NOMO-1 treated with dmso at 0.1 percent for 144 hours (cell line): ENCODE measurements at regions not wholly inside any gene's neighbourhood (a gene's known extent, or its start where the extent isn't known, plus 50 kb on each side); places are given as distances from the start of the nearest gene placed in this dataset.

Experiments used
- DNase-seq: peaks from one replicate; lab custom pipeline; 2025; ENCODE audit not compliant: unreplicated experiment; lab: John Stamatoyannopoulos, UW

DNA sequence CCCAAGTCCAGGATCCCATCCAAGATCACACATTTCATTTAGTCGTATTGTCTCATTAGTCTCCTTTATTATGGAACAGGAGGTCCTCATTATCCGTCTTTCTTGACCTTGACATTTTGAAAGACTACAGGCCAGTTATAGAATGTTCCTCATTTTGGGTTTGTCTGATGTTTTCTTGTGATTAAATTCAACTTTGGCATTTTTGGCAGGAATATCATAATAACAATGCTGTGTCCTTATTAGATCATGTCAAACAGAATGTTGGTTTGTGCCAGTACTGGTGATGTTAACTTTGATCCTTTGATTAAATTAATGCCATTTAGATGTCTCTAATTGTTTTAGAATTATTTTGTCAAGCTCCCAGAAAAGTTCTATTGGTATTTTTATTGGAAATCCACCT is 106.5 kb upstream of the FRY start:
- no peak for DNase-seq

DNA sequence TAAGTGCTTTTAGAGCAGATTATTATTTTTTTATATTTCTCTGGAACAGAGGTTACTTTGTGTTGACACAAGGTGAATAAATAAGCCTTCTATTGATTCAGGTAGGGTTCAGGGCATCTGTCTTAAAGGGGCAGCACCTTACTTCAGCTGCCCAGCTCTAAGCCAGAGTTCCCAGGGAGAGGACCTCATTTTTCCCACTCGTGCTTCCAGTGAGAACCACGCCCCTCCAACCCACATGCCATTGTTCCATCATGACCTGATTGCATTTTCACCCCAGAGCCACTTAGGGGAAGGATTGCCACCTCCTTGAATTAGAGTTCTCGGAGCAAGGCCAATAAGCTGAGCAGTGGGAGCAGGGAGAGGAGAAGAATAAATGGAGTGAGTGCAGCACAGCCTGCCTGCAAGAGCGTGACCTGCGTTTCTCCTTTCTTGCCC is 104.3 kb upstream of the FRY start:
- no peak for DNase-seq

DNA sequence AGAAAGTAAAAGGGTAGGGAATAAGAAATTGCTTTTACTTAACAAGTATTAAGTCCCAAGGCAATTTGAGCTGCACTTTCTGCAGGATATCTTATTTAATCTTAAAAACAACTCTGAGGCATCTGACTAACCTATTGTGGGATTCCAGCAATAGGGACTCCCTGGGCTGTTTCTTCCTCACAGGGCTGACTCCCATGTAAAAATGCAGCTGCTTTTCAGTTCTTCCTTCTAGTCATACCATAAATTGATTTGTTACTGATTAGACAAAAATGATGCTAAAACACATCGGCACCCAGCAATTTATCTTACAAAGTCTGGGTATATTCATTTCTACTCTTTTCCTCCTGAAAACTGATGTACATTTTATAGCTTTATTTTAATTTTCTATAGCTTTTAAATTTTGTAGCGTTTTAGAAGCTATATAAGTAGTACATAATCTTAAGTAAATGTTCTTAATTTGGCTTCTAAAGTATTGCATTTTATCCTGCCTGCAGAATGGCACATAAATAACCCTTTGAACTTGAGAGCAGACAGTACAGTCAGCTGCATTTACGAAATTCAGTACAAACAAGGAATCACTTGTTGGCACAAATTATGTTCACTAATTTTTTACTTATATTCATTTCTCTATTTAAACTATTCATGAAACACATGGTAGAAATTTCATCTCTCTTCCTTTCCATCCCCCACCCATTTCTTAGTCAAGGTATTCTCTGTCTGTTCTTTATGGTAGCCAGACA is 102.4 kb upstream of the FRY start:
- no peak for DNase-seq

DNA sequence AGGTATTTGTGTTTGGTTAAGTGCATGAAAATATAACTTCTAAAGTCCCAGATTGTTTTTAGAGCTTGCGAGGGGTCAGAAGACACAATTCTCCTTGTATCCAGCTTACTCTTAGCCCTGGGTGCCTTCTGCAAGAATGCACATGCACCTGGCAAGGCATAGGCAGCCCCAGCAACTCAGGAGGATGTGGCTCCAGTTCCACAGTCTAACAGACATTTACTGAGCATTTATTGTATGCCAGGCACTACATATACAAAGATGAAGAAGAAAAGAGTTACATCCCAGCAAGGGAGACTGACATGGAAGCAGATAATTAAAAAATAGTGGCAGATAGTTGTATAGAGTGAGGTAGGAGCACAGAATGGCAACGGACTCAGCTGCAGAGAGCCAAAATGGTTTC is 101.1 kb upstream of the FRY start:
- no peak for DNase-seq

GRCh38 chr13:31930901-31931522 is 100.6 kb upstream of the FRY start:
- no peak for DNase-seq

DNA sequence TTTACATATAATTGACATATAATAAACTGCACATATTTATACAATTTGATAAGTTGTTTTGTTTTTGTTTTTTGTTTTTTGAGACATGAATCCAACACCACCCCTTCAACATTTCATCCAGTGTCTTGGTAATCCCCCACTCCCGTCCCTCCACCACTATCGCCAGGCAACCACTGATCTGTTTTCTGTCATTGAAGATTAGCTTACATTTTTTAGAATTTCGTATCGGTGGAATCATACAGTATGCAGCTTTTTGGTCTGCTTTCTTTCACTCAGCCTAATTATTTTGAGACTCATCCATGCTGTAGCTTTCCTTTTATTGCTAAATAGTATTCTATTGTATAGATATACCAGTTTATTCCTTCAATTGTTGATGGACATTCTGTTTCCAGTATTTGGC is 94.1 kb upstream of the FRY start:
- no peak for DNase-seq

GRCh38 chr13:31940076-31940475 is 91.5 kb upstream of the FRY start:
- DNase-seq: no peak

- no peak for DNase-seq
Measured at GRCh38 chr13:31943591-31943990, 88.0 kb upstream of the FRY start.

DNA sequence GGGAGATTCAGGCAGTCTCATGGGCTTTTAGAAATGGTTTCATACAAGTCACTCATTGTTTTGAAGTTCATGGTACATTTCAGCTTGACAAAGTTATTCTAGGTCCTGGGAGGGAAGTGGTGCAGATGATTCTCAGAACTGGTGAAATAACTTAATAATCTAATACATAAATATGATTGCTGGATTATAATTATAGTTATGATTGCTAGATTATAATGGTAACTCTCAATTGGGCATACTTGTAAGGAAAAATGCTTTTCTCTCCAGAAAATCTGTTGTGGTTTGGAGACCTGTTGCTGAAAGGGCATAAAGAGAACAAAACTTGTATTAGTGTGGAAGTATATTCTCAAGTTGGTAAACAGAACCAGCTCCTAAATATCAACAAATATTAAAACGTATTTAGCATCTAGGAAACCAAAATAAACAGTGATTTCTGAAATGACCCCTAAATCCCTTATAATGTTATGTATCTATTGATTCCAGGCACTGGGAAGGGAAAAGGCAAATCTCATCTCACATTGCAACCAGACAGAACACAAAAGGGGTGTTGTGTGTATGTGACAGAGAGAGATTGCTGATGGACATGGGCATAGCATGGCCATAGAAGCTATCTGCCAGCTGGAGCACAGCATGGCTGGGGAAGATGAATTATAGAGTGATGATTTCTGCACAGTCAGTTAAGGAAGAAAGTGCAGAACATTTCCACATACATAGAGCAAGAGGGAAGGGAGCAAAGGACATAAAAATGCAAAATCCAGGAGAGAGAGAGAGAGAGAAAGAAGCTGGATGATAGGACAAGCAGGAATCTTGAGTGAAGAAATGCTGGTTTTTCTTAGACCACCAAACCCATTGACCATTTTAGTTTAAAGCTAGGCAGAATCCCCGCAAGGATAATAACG is 87.1 kb upstream of the FRY start:
- DNase-seq: no peak

GRCh38 chr13:31945202-31945961 is 86.2 kb upstream of the FRY start:
- no peak for DNase-seq

DNA sequence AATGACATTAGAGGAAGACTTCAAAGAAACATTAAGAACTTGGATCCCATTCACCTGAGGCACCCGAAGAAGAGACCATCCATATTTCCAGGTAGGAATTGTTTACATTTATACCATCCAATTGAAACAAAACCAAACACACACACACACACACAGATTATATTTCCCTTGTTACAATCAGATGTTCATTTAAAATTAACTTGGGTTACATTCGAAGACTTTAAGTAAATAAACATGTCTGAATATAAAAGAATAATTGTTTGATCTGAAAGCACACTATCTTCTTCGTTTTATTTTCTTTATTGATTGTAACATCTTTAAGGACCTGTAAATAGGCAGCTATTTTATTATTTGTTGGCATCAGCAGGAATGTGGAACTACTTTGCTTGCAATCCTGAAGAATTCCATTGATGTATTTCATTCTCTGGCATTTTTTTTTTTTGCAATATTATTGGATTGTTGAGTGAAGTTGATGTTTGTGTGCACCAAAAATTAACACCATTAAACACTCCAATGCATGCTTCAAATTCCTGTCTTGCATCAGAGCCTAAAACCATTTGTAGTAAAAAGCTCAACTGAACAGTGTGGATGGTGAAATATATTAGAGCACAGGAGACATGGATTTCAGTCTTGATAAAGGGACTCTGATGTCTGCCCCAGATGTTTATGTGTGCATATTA is 85.3 kb upstream of the FRY start:
- DNase-seq: no peak

DNA sequence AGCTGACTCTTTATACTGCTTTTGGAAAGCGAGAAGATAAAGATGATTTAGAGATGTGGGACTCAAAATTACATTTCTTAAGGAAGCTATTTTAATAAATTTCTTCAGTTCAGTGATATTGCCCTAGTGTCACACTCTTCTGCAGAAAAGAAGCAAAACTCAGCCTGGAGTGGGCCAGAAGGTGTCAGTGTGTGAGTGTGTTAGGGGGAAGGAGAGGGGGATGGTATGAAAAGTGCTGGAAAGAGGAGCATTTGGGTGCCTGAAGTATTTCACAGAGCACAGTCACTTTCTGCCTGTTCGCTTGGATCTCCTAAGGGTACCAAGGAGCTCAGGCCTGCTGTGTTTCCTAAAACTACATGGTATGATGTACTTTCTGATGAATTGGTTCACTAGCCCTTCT is 84.5 kb upstream of the FRY start:
- DNase-seq: peak; percentile 31

DNA sequence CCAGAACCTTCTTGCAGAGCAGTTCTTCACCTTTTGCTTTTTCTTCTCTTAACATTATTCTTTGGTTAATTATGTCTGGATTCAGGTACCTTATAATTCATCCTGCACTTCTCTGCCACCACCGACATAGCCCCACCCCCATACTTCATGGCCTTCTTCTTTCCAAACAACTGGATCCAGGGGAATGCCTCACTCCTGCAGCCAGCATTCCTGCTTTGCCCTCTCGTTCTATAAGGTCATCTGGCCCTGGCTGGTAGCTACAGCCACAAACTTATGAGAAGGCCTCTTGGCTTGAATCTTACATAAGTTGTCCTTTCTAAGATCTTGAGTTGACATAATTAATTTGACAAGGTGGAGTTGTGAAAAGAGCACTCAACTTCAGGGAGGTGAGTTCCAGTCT is 84.1 kb upstream of the FRY start:
- no peak for DNase-seq

DNA sequence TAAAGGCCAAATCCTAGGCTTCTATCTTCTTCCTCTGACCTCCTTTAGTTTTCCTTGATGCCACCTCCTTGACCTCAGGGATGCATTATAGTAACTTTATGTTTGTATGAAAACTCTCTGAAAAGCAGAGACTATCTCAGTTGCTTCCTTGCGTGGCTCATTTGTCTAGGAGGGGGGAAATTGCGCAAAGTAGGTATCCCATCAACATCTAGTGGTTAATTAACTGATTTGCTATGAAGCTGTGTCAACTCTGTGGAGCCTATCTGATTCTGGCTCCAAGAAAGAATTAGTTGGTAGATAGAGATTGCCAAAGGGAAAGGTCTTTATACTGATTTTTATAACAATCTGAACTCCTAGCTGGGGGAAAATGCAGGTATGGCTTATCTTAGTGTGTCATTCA is 82.1 kb upstream of the FRY start:
- DNase-seq: no peak

DNA sequence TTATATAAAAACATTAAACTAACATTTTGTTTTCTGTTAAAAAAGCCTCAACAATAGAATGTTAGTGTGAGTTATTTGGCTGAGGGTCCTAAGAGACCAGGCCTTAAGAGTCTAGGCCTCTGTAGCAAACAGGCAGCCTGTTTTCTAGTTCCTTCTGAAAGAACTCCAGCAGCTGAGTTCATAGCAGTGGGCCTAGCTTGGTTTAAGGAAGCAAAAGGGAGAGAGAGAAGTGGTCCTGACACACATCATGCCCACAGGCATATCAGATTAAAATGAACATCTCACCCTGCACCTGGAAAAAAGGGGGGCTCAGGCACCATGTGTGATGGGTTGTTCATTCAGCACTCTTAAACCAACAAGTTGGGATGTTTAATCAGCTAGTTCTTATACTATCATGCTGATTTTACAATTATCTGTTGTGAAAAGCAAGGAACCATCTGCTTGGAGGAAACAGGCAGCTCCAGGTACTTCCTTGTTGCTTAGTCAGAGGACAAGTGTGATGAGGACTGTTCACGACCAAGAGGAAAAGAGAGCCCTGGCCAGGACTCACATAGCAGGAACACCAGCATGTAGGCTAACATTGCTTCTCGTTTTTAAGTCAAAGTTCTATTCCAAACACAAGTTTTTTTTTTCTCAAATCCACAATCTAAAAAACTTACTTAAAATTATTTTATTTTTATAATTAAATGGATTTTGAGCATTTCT is 81.3 kb upstream of the FRY start:
- peak; percentile 31 for DNase-seq

- peak; percentile 99 for DNase-seq
Measured at GRCh38 chr13:31951215-31951678, 80.3 kb upstream of the FRY start.

GRCh38 chr13:31952641-31953380 is 78.8 kb upstream of the FRY start:
- no peak for DNase-seq

GRCh38 chr13:31955101-31955500 is 76.5 kb upstream of the FRY start:
- no peak for DNase-seq

- peak; percentile 74 for DNase-seq
Measured at GRCh38 chr13:31955741-31956140, 75.8 kb upstream of the FRY start.
